NCI-H1417 (cell line): ENCODE measurements at regions not wholly inside any gene's neighbourhood (a gene's known extent, or its start where the extent isn't known, plus 50 kb on each side); places are given as distances from the start of the nearest gene placed in this dataset.

Experiments used
- DNase-seq, 3 experiments: peaks; one replicate each; lab custom pipeline; 2025; lab: John Stamatoyannopoulos, UW

GRCh38 chr15:69946870-69947269 is 150.8 kb downstream of the TLE3 start:
- no peak for DNase-seq

GRCh38 chr15:69947394-69947793 is 150.3 kb downstream of the TLE3 start:
- DNase-seq: no peak

GRCh38 chr15:69949485-69949884 is 148.2 kb downstream of the TLE3 start:
- no peak for DNase-seq

- peak in 2 of 3 experiments; percentile 57 to 71 for DNase-seq
Measured at GRCh38 chr15:69951256-69951897, 146.3 kb downstream of the TLE3 start.

- no peak for DNase-seq
Measured at GRCh38 chr15:69951898-69952555, 145.7 kb downstream of the TLE3 start.

- no peak for DNase-seq
Measured at GRCh38 chr15:69953051-69953450, 144.7 kb downstream of the TLE3 start.

GRCh38 chr15:69953816-69954215 is 143.9 kb downstream of the TLE3 start:
- DNase-seq: no peak

- DNase-seq: peak; percentile 36 to 90 (median 65)
Measured at GRCh38 chr15:69954666-69955065, 143.1 kb downstream of the TLE3 start.

GRCh38 chr15:69955240-69955894 is 142.3 kb downstream of the TLE3 start:
- peak in 1 of 3 experiments; percentile 44 for DNase-seq

GRCh38 chr15:69956417-69956816 is 141.3 kb downstream of the TLE3 start:
- DNase-seq: no peak

GRCh38 chr15:69957175-69957574 is 140.5 kb downstream of the TLE3 start:
- DNase-seq: no peak

- DNase-seq: no peak
Measured at GRCh38 chr15:69958496-69959084, 139.1 kb downstream of the TLE3 start.

- no peak for DNase-seq
Measured at GRCh38 chr15:69962561-69962960, 135.2 kb downstream of the TLE3 start.

GRCh38 chr15:69963385-69963784 is 134.3 kb downstream of the TLE3 start:
- DNase-seq: no peak

- no peak for DNase-seq
Measured at GRCh38 chr15:69971771-69972170, 125.9 kb downstream of the TLE3 start.

- no peak for DNase-seq
Measured at GRCh38 chr15:69972436-69972835, 125.3 kb downstream of the TLE3 start.

GRCh38 chr15:69973102-69973714 is 124.5 kb downstream of the TLE3 start:
- no peak for DNase-seq

- DNase-seq: no peak
Measured at GRCh38 chr15:69973880-69974279, 123.8 kb downstream of the TLE3 start.

- DNase-seq: peak in 1 of 3 experiments; percentile 43
Measured at GRCh38 chr15:69974321-69974720, 123.4 kb downstream of the TLE3 start.

- no peak for DNase-seq
Measured at GRCh38 chr15:69976366-69976994, 121.2 kb downstream of the TLE3 start.

GRCh38 chr15:69978603-69979002 is 119.1 kb downstream of the TLE3 start:
- DNase-seq: no peak

- peak in 1 of 3 experiments; percentile 35 for DNase-seq
Measured at GRCh38 chr15:69979262-69979661, 118.5 kb downstream of the TLE3 start.
